SK-N-SH (cell line): ENCODE measurements at regions not wholly inside any gene's neighbourhood (a gene's known extent, or its start where the extent isn't known, plus 50 kb on each side); places are given as distances from the start of the nearest gene placed in this dataset.

Experiments used
- CTCF ChIA-PET: fragments of 300-600, 350-600 bp; formaldehyde crosslinking; extraction: SDS; loops from one replicate; lab custom pipeline; 2021; lab: Yijun Ruan, JAX
- POLR2A ChIA-PET: fragments of 350-600 bp; sonication (Branson Sonifier 250); formaldehyde crosslinking; extraction: SDS; loops from one replicate; lab custom pipeline; 2020; ENCODE audit warnings: antibody characterized with exemption, inconsistent platforms; lab: Yijun Ruan, JAX
- DNase-seq: peaks from one replicate; pipeline ENCODE4 v3.0.0; 2012
- H2AFZ ChIP-seq: fragments of 200-600 bp; sonication (generic); 2 replicates; pipeline ENCODE4 v1.8.1; 2016; ENCODE audit warnings: antibody characterized with exemption, mild to moderate bottlenecking, low read depth
- H3F3A ChIP-seq: fragments of 200-600 bp; sonication (generic); replicated peaks from 2 replicates; pipeline ENCODE3; 2016; ENCODE audit warnings: antibody characterized with exemption, mild to moderate bottlenecking; ENCODE audit not compliant: insufficient read depth
- H3K27ac ChIP-seq, 2 experiments: fragments of 200-500 bp in 1 of 2; fragments of 200-600 bp in 1 of 2; sonication (Bioruptor generic) in 1 of 2; sonication (generic), shearing (Covaris generic) in 1 of 2; 2 replicates each; pipeline versions ENCODE4 v1.5.1 to v1.6.1; 2014 to 2016; ENCODE audit warnings: low read depth in 2 of 2, inconsistent platforms in 1 of 2, low read length in 1 of 2, mild to moderate bottlenecking in 1 of 2, mixed read lengths in 1 of 2
- H3K27me3 ChIP-seq: fragments of 200-600 bp; sonication (generic), shearing (Covaris generic); 2 replicates; pipeline ENCODE4 v1.6.1; 2016; ENCODE audit warnings: mixed run types; ENCODE audit not compliant: insufficient read depth
- H3K36me3 ChIP-seq, 2 experiments: fragments of 200-500 bp in 1 of 2; fragments of 200-600 bp in 1 of 2; sonication (Bioruptor generic) in 1 of 2; sonication (generic) in 1 of 2; replicated peaks in 1 of 2; 2 replicates each; pipeline versions ENCODE3 to v1.5.1; 2014 to 2016; ENCODE audit warnings: low read length in 1 of 2, mild to moderate bottlenecking in 1 of 2; ENCODE audit not compliant: insufficient read depth in 2 of 2, control insufficient read depth in 1 of 2
- H3K4me1 ChIP-seq, 2 experiments: fragments of 200-500 bp in 1 of 2; fragments of 200-600 bp in 1 of 2; sonication (Bioruptor generic) in 1 of 2; sonication (generic), shearing (Covaris generic) in 1 of 2; 2 replicates each; pipeline versions ENCODE4 v1.5.1 to v1.6.1; 2014 to 2016; ENCODE audit warnings: low read depth in 1 of 2, low read length in 1 of 2, mixed run types in 1 of 2; ENCODE audit not compliant: insufficient read depth in 2 of 2, control insufficient read depth in 1 of 2
- H3K4me2 ChIP-seq: fragments of 200-600 bp; sonication (generic), shearing (Covaris generic); 2 replicates; pipeline ENCODE4 v1.6.1; 2017; ENCODE audit warnings: mixed run types
- H3K4me3 ChIP-seq, 2 experiments: fragments of 200-500 bp in 1 of 2; fragments of 200-600 bp in 1 of 2; sonication (Bioruptor generic) in 1 of 2; sonication (generic), shearing (Covaris generic) in 1 of 2; 2 replicates each; pipeline versions ENCODE4 v1.5.1 to v1.8.1; 2014 to 2016; ENCODE audit warnings: low read depth in 2 of 2, inconsistent platforms in 1 of 2, low read length in 1 of 2, mild to moderate bottlenecking in 1 of 2, mixed read lengths in 1 of 2, moderate library complexity in 1 of 2
- H3K79me2 ChIP-seq: fragments of 200-600 bp; sonication (generic); 2 replicates; pipeline ENCODE4 v1.8.1; 2017; ENCODE audit warnings: mild to moderate bottlenecking; ENCODE audit not compliant: insufficient read depth
- H3K9ac ChIP-seq: fragments of 200-600 bp; sonication (generic); 2 replicates; pipeline ENCODE4 v1.6.1; 2017; ENCODE audit warnings: mixed run types
- H3K9me2 ChIP-seq: fragments of 200-600 bp; sonication (generic); 2 replicates; pipeline ENCODE4 v1.6.1; 2017; ENCODE audit warnings: mixed run types
- H3K9me3 ChIP-seq: fragments of 200-600 bp; sonication (generic); 2 replicates; pipeline ENCODE4 v1.6.1; 2017; ENCODE audit warnings: mixed run types, mild to moderate bottlenecking, moderate library complexity
- H4K20me1 ChIP-seq: fragments of 200-600 bp; sonication (generic); 2 replicates; pipeline ENCODE4 v1.6.1; 2017; ENCODE audit warnings: mild to moderate bottlenecking, mixed run types; ENCODE audit not compliant: insufficient read depth
- CTCF ChIP-seq: fragments of 200-600 bp; sonication (generic); IDR thresholded peaks from 2 replicates; pipeline ENCODE4 v1.6.1; 2017; ENCODE audit warnings: antibody characterized with exemption, mild to moderate bottlenecking, moderate library complexity
- EP300 ChIP-seq, 2 experiments: IDR thresholded peaks; 2 replicates each; pipeline versions ENCODE4 v1.4.0 to v1.6.1; 2012; ENCODE audit warnings: borderline replicate concordance in 1 of 2, low read depth in 1 of 2, low read length in 1 of 2
- FOSL2 ChIP-seq: IDR thresholded peaks from 2 replicates; pipeline ENCODE4 v1.4.0; 2012; ENCODE audit warnings: low read depth, mild to moderate bottlenecking, moderate library complexity, borderline replicate concordance
- FOXJ3 ChIP-seq: sonication (generic); formaldehyde crosslinking; IDR thresholded peaks from 2 replicates; pipeline ENCODE4 v1.5.1; 2020; ENCODE audit warnings: mild to moderate bottlenecking, missing genetic modification reagents
- FOXM1 ChIP-seq: IDR thresholded peaks from 2 replicates; pipeline ENCODE4 v1.4.0; 2012; ENCODE audit warnings: low read depth, mild to moderate bottlenecking
- GABPA ChIP-seq: IDR thresholded peaks from 2 replicates; pipeline ENCODE4 v1.4.0; 2012; ENCODE audit warnings: low read depth, mild to moderate bottlenecking
- GATA2 ChIP-seq: sonication (generic); formaldehyde crosslinking; IDR thresholded peaks from 2 replicates; pipeline ENCODE4 v1.5.0; 2020; ENCODE audit warnings: mild to moderate bottlenecking, missing genetic modification reagents
- JUND ChIP-seq: IDR thresholded peaks from 2 replicates; pipeline ENCODE4 v1.4.0; 2012
- MEF2A ChIP-seq: IDR thresholded peaks from 2 replicates; pipeline ENCODE4 v1.4.0; 2012; ENCODE audit warnings: low read depth, borderline replicate concordance
- MXI1 ChIP-seq: IDR thresholded peaks from 2 replicates; pipeline ENCODE4 v1.6.1; 2012; ENCODE audit warnings: mild to moderate bottlenecking, low read depth, low read length, improper control_type of control experiment
- NRF1 ChIP-seq: IDR thresholded peaks from 2 replicates; pipeline ENCODE4 v1.6.1; 2012; ENCODE audit warnings: low read depth, mild to moderate bottlenecking, low read length
- PBX3 ChIP-seq: IDR thresholded peaks from 2 replicates; pipeline ENCODE4; 2012
- RAD21 ChIP-seq: IDR thresholded peaks from 2 replicates; pipeline ENCODE4 v1.6.1; 2012; ENCODE audit warnings: mild to moderate bottlenecking, low read length
- REST ChIP-seq: IDR thresholded peaks from 2 replicates; pipeline ENCODE4 v1.6.1; 2012; ENCODE audit warnings: mild to moderate bottlenecking, low read depth, low read length, moderate library complexity
- SIN3A ChIP-seq: IDR thresholded peaks from 2 replicates; pipeline ENCODE4 v1.6.1; 2012; ENCODE audit warnings: low read depth, mild to moderate bottlenecking, low read length, moderate library complexity, borderline replicate concordance
- SMC3 ChIP-seq: IDR thresholded peaks from 2 replicates; pipeline ENCODE4 v1.6.1; 2012; ENCODE audit warnings: low read depth, low read length, improper control_type of control experiment
- TAF1 ChIP-seq: IDR thresholded peaks from 2 replicates; pipeline ENCODE4 v1.6.1; 2012; ENCODE audit warnings: low read depth, mild to moderate bottlenecking, low read length, moderate library complexity, borderline replicate concordance
- USF2 ChIP-seq: fragments of 150-350 bp; IDR thresholded peaks from 2 replicates; pipeline ENCODE4 v1.6.1; 2017; ENCODE audit warnings: antibody characterized with exemption, low read length, low read depth, borderline replicate concordance
- ZBTB33 ChIP-seq: IDR thresholded peaks from 2 replicates; pipeline ENCODE4 v1.4.0; 2012; ENCODE audit warnings: low read depth, borderline replicate concordance
- WGBS: methylation state at CpG from one replicate; pipeline ENCODE4 v1.1.6; 2017; ENCODE audit warnings: low lambda C conversion rate; 5-methylcytosine and 5-hydroxymethylcytosine counted together

- no peaks in the 10 kb centered on the region for H3K9me2 ChIP-seq
- H3F3A ChIP-seq, result no peaks in the 10 kb centered on the region
- H3K4me2 ChIP-seq, result no peak overlapping the region
- H4K20me1 ChIP-seq, result no peaks in the 10 kb centered on the region
- no peaks in the 10 kb centered on the region for H3K4me1 ChIP-seq
- no peak for DNase-seq
- no peak overlapping the region for H2AFZ ChIP-seq
- TF ChIP-seq SIN3A (no peak), GATA2 (no peak), CTCF (no peak), RAD21 (no peak), USF2 (no peak), GABPA (no peak), FOXJ3 (CRISPR knock-in tag) (no peak), FOSL2 (no peak), MXI1 (no peak)
- H3K79me2 ChIP-seq, result no peaks in the 10 kb centered on the region
- WGBS, result 12% methylated on average over 11 of the region's 11 CpGs
- ChIA-PET CTCF (no interaction called here), POLR2A (no interaction called here)
- peaks cover 29% of the 10 kb centered on the region; the same call in 1 of the 2 replicates for H3K27me3 ChIP-seq
- H3K9ac ChIP-seq, result no peak overlapping the region
- no peaks in the 10 kb centered on the region for H3K9me3 ChIP-seq
- no peaks in the 10 kb centered on the region for H3K36me3 ChIP-seq
- no peak overlapping the region for H3K27ac ChIP-seq
- no peak overlapping the region for H3K4me3 ChIP-seq
These were observed 382.6 kb upstream of the IRX4 start for GRCh38 chr5:2265341-2265740.

- Histone ChIP-seq H3F3A (no peaks in the 10 kb centered on the region), H3K4me1 (no peaks in the 10 kb centered on the region), H2AFZ (no peak overlapping the region), H3K9ac (no peak overlapping the region), H3K27me3 (peaks cover 29% of the 10 kb centered on the region; the same call in 1 of the 2 replicates), H4K20me1 (no peaks in the 10 kb centered on the region), H3K4me2 (no peak overlapping the region), H3K9me3 (no peaks in the 10 kb centered on the region), H3K27ac (no peak overlapping the region), H3K36me3 (no peaks in the 10 kb centered on the region), H3K9me2 (no peaks in the 10 kb centered on the region), H3K79me2 (no peaks in the 10 kb centered on the region), H3K4me3 (no peak overlapping the region)
- WGBS, result 6% methylated on average over 6 of the region's 12 CpGs
- DNase-seq, result no peak
- POLR2A ChIA-PET, result no interaction called here
- CTCF ChIA-PET, result no interaction called here
- TF ChIP-seq SMC3 (no peak), JUND (no peak), GATA2 (no peak), EP300 (IDR thresholded peaks at IDR 0.05; ENCODE audit: borderline replicate concordance in 1 of 2, low read depth in 1 of 2, low read length in 1 of 2) (no peak), FOXM1 (no peak), TAF1 (no peak), MEF2A (no peak), NRF1 (no peak), FOSL2 (no peak), ZBTB33 (no peak), PBX3 (no peak), REST (no peak)
These were observed 381.0 kb upstream of the IRX4 start for GRCh38 chr5:2263763-2264162.
